Kidney (tissue), 13 donors: ENCODE measurements at regions not wholly inside any gene's neighbourhood (a gene's known extent, or its start where the extent isn't known, plus 50 kb on each side); places are given as distances from the start of the nearest gene placed in this dataset.

Source experiments
- DNase-seq, 5 donors: peaks; one replicate each; pipeline ENCODE4 v3.0.0-alpha.2; 2013 to 2020
- FAIRE-seq: peaks from 2 replicates; lab custom pipeline; 2012; peaks lifted over from hg19 to GRCh38; lab: Jason Lieb, UNC
- H3K27ac ChIP-seq, 2 donors: one replicate each; pipeline ENCODE4 v1.7.0; 2013; ENCODE audit warnings: low read depth in 2 of 2, low read length in 2 of 2, inconsistent platforms in 1 of 2
- H3K27me3 ChIP-seq: one replicate; pipeline ENCODE4 v1.7.1; 2013; ENCODE audit warnings: low read length, inconsistent platforms; ENCODE audit not compliant: control insufficient read depth, insufficient read depth
- H3K36me3 ChIP-seq, 3 donors: one replicate each; pipeline versions ENCODE4 v1.7.0 to v1.7.1; 2013; ENCODE audit warnings: low read length in 3 of 3, control low read depth in 1 of 3, inconsistent platforms in 1 of 3; ENCODE audit not compliant: insufficient read depth in 3 of 3, control insufficient read depth in 2 of 3
- H3K4me1 ChIP-seq, 3 donors: one replicate each; pipeline versions ENCODE4 v1.7.0 to v1.7.1; 2013; ENCODE audit warnings: low read length in 3 of 3, inconsistent platforms in 1 of 3, low read depth in 1 of 3; ENCODE audit not compliant: control insufficient read depth in 2 of 3, insufficient read depth in 2 of 3
- H3K4me3 ChIP-seq, 3 donors: one replicate each; pipeline versions ENCODE4 v1.7.0 to v1.8.1; 2013; ENCODE audit warnings: low read length in 3 of 3, control low read depth in 1 of 3, inconsistent platforms in 1 of 3
- H3K9ac ChIP-seq, 3 donors: one replicate each; pipeline versions ENCODE4 v1.7.0 to v1.7.1; 2013; ENCODE audit warnings: low read length in 3 of 3, control low read depth in 1 of 3, inconsistent platforms in 1 of 3
- H3K9me3 ChIP-seq, 3 donors: one replicate each; pipeline versions ENCODE4 v1.7.0 to v1.7.1; 2013; ENCODE audit warnings: low read length in 3 of 3, control low read depth in 1 of 3, inconsistent platforms in 1 of 3; ENCODE audit not compliant: control insufficient read depth in 2 of 3, insufficient read depth in 1 of 3
- intact Hi-C: fragments of 100-400 bp; cut with DNase I; formaldehyde crosslinking; loops from one replicate; pipeline ENCODE4 v1.11.1; 2022
- TF ChIP-seq, protein P1 (sequence below): IDR thresholded peaks from 3 replicates; pipeline ENCODE4 v1.5.1; 2012; ENCODE audit warnings: mild to moderate bottlenecking, moderate library complexity, borderline replicate concordance; ENCODE audit not compliant: insufficient read depth; ENCODE audit errors: extremely low read depth
- donor health status: control.
- donor health status: control.
- donor health status: control.
- donor health status: control.
- donor health status: control.
- donor health status: DM: yes; HTN: yes; CAD: no.
- donor health status: Normal renal cell carcinoma (clear cell type).

DNA sequence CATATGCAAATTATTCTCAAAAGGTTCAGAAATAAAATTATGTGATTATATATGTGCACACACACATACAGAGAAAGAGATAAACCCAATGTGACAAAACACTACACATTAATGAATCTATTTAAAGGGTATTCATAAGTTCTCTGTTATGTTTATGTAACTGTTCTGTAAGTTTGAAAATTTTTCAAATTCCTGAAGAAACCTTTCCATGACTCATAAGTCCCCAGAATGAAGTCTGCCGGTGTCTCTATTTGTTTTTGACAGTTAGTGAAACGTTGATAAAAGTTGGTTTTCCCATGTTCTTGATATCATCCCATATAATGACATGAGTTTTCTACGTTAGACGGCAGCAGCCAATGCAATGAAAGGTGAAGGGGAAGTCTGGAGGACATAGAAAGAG is 199.5 kb upstream of the PUM3 start:
- H3K4me3 ChIP-seq, result no peak overlapping the region
- H3K9me3 ChIP-seq, result no peaks in the 10 kb centered on the region
- TF ChIP-seq, protein P1, sequence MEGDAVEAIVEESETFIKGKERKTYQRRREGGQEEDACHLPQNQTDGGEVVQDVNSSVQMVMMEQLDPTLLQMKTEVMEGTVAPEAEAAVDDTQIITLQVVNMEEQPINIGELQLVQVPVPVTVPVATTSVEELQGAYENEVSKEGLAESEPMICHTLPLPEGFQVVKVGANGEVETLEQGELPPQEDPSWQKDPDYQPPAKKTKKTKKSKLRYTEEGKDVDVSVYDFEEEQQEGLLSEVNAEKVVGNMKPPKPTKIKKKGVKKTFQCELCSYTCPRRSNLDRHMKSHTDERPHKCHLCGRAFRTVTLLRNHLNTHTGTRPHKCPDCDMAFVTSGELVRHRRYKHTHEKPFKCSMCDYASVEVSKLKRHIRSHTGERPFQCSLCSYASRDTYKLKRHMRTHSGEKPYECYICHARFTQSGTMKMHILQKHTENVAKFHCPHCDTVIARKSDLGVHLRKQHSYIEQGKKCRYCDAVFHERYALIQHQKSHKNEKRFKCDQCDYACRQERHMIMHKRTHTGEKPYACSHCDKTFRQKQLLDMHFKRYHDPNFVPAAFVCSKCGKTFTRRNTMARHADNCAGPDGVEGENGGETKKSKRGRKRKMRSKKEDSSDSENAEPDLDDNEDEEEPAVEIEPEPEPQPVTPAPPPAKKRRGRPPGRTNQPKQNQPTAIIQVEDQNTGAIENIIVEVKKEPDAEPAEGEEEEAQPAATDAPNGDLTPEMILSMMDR, result no peak
- no peak overlapping the region for H3K9ac ChIP-seq
- no peaks in the 10 kb centered on the region for H3K27me3 ChIP-seq
- intact Hi-C loops, result no loop called here
- H3K36me3 ChIP-seq, result no peaks in the 10 kb centered on the region
- DNase-seq, result no peak
- H3K4me1 ChIP-seq, result no peaks in the 10 kb centered on the region
- H3K27ac ChIP-seq, result no peak overlapping the region
- FAIRE-seq, result no peak

DNA sequence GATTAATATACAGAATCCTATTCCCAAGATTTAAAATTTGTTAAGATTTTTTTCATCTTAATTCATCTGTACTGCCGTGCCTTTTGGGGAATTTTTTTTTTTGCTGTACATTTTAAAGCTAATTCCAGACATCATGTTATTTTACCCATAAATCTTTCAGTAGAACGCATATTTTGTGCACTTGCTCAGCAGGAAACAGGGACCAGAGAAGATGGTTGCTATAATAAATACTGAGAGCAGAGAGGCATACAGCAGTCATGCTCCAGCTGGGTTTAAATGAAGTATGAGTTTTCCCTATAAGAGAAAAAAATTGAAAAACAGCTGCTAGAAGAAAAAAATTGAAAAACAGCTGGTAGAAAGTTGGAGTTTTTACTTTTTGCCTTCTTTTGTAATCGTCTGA is 196.9 kb upstream of the PUM3 start:
- H3K4me3 ChIP-seq, result no peak overlapping the region
- H3K27ac ChIP-seq, result no peak overlapping the region
- no peak for DNase-seq
- no peaks in the 10 kb centered on the region for H3K27me3 ChIP-seq
- no peak for FAIRE-seq
- no peaks in the 10 kb centered on the region for H3K4me1 ChIP-seq
- TF ChIP-seq, protein P1, result no peak
- H3K9ac ChIP-seq, result no peak overlapping the region
- H3K9me3 ChIP-seq, result no peaks in the 10 kb centered on the region
- H3K36me3 ChIP-seq, result no peaks in the 10 kb centered on the region
- intact Hi-C loops, result no loop called here

DNA sequence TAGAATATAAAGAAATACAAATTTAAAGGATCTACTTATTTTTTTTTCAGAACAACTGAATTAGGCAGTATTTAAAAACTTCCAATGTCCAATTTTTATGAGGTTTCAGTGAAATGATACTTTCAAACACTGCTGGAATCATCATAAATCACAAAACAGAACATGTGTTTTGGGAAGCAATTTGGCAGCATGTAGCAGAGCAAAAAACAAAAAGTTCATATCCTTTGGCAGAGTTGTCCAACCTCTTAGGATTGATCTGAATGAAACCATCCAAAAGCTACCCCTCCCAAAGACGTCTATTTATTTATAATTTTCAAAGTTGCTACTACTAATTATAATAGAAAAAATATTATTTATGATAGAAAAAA is 192.4 kb upstream of the PUM3 start:
- intact Hi-C loops, result no loop called here
- Histone ChIP-seq H3K4me1 (no peaks in the 10 kb centered on the region), H3K9me3 (no peaks in the 10 kb centered on the region), H3K27ac (no peak overlapping the region), H3K4me3 (no peak overlapping the region), H3K27me3 (no peaks in the 10 kb centered on the region), H3K9ac (no peak overlapping the region), H3K36me3 (no peaks in the 10 kb centered on the region)
- FAIRE-seq (no peak), DNase-seq (no peak)
- TF ChIP-seq, protein P1, result no peak

DNA sequence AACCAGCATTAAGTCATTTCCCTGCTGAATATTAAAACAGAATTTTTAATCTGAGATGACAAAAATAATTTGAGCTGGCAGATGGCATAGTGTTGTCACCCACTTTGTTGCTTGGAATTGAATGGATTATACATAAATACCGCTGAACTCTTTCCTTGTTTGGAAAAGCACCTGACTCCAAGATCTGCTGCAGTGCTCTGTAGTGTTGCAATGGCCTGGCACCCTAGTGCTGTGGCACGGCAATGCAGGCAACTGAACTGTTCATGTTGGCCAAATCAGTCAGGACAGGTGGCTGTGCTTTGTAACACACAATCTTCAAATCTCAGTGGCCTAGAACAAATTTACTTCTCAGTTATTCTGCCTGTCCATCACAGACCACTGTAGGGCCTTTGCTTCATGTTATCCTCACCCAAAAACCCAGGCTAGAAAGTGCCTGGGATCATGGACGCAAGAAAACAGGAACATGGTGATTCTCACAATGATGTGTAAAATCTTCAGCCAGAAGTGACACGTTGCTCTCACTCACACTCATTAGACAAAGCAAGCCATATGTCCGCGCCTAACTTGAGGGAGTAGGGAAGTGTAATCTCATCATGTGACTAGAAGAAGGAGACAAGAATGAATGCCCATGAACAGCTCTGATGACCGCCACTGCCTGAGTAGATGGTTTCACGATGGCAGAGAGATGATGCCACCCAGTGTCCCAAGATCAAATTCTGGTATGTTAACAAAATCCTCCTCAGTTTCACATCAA is 191.9 kb upstream of the PUM3 start:
- intact Hi-C loops, result no loop called here
- TF ChIP-seq, protein P1, result no peak
- DNase-seq, result no peak

More for the DNA sequence above, 191.9 kb upstream of the PUM3 start:
- H3K9me3 ChIP-seq, result no peaks in the 10 kb centered on the region
- no peak overlapping the region for H3K4me3 ChIP-seq
- H3K4me1 ChIP-seq, result no peaks in the 10 kb centered on the region
- FAIRE-seq, result no peak
- H3K27ac ChIP-seq, result no peak overlapping the region
- H3K9ac ChIP-seq, result no peak overlapping the region
- no peaks in the 10 kb centered on the region for H3K36me3 ChIP-seq
- no peaks in the 10 kb centered on the region for H3K27me3 ChIP-seq
